ENCODE measurements at regions not wholly inside any gene's neighbourhood (a gene's known extent, or its start where the extent isn't known, plus 50 kb on each side); places are given as distances from the start of the nearest gene placed in this dataset.
"Not testable (repeated sequence)": the region's sequence is repeated elsewhere in the genome, so short reads cannot be mapped to it uniquely, and the experiment has no call there.

DNA sequence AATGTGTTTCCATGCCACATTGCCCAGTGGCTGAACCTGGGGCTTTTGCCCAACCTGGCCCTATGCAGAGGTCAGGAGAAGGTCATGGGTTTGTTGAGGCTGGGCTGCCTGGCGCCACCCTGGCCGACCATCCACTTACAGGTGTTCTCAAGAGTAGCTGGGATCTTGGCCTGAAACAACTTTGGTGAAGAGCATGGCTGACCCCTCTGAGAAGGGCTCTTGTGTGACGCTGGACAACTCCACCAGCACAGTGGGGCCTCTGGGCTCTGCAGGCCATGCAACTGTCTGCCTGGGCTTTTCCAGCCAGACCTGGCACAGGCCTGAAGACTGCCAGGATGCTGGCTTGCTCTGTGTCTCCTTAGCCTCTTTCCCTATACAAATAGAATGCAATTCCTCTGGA lies 76.4 kb upstream of the ZNG1B start:
- no peaks in the 10 kb centered on the region for H3K27me3 ChIP-seq
- 100% methylated on average over 1 of the region's 3 CpGs for WGBS (ENCODE audit: insufficient coverage, low coverage, low lambda C conversion rate, missing lambda C conversion rate)
- intact Hi-C loops (cut with DNase I), result no loop called here
- H3K27ac ChIP-seq, result no peak overlapping the region
- H3K9me3 ChIP-seq, result no peaks in the 10 kb centered on the region
- DNase-seq, result no peak
- H3K4me3 ChIP-seq, result no peak overlapping the region
- ATAC-seq, result no peak
- no peaks in the 10 kb centered on the region for H3K36me3 ChIP-seq
- no peaks in the 10 kb centered on the region for H3K4me1 ChIP-seq
- TF ChIP-seq, protein P1, sequence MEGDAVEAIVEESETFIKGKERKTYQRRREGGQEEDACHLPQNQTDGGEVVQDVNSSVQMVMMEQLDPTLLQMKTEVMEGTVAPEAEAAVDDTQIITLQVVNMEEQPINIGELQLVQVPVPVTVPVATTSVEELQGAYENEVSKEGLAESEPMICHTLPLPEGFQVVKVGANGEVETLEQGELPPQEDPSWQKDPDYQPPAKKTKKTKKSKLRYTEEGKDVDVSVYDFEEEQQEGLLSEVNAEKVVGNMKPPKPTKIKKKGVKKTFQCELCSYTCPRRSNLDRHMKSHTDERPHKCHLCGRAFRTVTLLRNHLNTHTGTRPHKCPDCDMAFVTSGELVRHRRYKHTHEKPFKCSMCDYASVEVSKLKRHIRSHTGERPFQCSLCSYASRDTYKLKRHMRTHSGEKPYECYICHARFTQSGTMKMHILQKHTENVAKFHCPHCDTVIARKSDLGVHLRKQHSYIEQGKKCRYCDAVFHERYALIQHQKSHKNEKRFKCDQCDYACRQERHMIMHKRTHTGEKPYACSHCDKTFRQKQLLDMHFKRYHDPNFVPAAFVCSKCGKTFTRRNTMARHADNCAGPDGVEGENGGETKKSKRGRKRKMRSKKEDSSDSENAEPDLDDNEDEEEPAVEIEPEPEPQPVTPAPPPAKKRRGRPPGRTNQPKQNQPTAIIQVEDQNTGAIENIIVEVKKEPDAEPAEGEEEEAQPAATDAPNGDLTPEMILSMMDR (IDR thresholded peaks at IDR 0.05), result no peak
- TF ChIP-seq POLR2A (IDR thresholded peaks at IDR 0.05), result no peak

DNA sequence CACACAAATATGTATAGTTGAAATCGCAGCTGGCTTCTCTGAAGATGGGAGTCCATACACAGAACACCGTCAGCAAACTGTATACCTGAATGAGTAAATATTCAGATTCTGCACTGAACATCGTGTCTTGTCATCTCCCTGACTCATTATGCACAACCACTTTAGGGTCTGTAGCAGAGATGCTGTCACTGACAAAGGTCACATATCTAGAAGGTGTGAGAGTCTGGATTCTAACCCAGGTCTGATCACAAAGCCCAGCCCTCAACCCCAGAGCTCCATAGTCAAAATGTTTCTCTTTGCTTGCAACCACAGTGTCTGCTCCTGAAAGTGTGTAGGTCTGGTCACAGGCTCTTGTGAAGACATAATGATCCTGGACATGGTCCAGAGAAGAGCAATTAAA lies 78.3 kb upstream of the PAX8 start:
- no peaks in the 10 kb centered on the region for H3K4me1 ChIP-seq
- H3K9me3 ChIP-seq, result no peaks in the 10 kb centered on the region
- TF ChIP-seq POLR2A (IDR thresholded peaks at IDR 0.05), result no peak
- TF ChIP-seq, protein P1 (IDR thresholded peaks at IDR 0.05), result no peak
- H3K36me3 ChIP-seq, result no peaks in the 10 kb centered on the region
- intact Hi-C loops (cut with DNase I), result no loop called here
- no peak overlapping the region for H3K27ac ChIP-seq
- WGBS (ENCODE audit: insufficient coverage, low coverage, low lambda C conversion rate, missing lambda C conversion rate), result 100% methylated on average over 3 of the region's 3 CpGs
- DNase-seq (no peak), ATAC-seq (no peak)
- no peaks in the 10 kb centered on the region for H3K27me3 ChIP-seq
- no peak overlapping the region for H3K4me3 ChIP-seq

DNA sequence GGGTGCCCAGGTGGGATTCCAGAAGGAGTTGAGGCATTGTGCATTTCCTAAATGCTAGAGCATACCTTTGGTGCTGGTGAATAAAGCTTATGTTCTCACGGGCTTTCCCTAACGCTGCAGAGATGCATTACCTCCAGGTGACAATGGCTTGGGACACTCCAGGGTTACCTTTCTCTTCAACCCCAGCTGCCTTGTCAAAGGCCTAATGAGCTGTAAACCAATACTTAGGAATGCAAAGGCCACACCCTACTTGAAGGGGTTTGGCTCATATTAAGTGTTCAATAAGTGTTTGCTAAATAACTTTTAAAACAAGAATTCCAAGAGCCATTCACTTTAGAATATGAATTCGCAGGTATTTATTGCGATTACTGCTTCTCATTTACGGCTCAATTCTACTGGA lies 77.6 kb upstream of the PAX8 start:
- intact Hi-C loops (cut with DNase I); H3K27me3 ChIP-seq; H3K27ac ChIP-seq; DNase-seq; H3K4me1 ChIP-seq; H3K9me3 ChIP-seq; ATAC-seq; H3K36me3 ChIP-seq; H3K4me3 ChIP-seq: not testable (repeated sequence)
- 87% methylated on average over 4 of the region's 5 CpGs for WGBS (ENCODE audit: insufficient coverage, low coverage, low lambda C conversion rate, missing lambda C conversion rate)

DNA sequence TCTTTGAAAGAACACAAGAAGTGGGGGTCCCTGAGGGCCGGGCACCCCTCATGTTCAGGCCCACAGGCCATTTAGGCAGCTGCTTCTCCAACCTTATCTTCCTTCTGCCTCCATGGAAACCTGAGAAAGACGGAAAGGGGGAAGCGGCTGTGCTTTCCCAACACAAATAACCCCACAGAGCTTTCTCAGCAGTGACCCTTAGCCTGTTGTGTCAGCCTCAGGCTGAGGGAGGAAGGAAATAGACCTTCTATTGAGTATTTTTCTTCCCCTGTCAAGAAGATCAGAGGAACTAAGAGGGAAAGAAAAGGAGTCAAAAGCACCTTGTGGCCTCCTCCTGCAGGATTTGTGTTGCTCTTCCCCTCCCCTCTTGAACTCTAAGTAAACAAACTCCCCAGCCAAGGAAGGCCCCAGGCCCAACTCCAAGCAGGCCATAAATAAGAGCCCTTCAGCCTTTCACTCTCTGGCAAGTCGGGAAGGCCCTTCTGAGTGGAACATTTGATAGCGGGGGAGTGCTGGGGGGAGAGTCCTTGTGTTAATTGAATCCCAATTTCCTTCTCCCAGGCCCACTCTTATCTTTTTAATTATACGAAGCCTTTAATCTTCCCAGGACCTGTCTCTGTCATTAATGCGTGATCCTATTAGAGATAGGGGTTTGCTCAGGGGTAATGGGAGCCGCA lies 76.8 kb upstream of the PAX8 start:
- H3K36me3 ChIP-seq; intact Hi-C loops (cut with DNase I); H3K9me3 ChIP-seq; H3K27ac ChIP-seq; DNase-seq; H3K4me3 ChIP-seq; H3K4me1 ChIP-seq; H3K27me3 ChIP-seq: not testable (repeated sequence)
- WGBS (ENCODE audit: insufficient coverage, low coverage, low lambda C conversion rate, missing lambda C conversion rate), result 84% methylated on average over 7 of the region's 8 CpGs
- ATAC-seq, result peak in 1 of 4 donors; percentile 29

DNA sequence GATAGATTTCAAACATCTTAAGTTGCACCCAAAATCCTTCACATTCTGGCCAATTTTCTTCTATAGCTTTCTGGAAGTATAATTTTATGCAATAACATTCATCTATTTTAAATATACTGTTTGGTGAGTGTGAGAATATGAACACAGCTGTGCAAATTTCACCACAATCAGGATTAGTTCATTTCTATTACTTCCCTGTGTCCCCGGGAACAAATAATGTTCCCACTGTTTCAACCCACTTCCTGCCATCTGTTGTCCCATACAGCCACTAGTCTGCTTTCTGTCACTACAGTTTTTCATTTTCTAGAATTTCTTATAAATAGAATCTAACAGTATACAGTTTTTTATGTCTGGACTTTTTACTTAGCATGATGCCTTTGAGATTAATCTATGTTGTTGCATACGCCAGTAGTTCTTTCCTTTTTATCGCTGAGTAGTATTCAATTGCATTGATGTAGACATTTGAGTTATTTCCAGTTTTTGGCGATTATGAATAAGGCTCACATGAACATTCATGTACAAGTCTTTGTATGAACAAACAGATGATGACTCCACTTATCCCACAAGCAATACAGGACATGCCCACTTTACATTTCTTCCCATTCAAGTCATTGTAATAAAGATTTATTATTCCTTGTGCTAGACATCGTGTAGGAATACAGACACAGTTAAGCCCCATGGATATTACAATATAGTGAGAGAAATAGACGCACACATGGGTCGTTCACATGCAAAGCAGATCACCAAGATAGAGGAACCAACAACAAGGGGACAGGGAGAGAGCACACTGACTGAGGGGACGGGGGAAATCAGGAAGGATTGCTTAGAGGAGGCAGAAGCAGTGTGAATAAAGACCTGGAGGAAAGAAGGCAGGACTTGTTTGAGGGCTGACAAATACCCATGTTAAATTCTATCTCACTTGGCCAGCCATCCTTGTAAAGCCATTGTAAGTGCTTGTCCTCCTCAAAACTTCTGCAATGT lies 72.9 kb upstream of the PAX8 start:
- TF ChIP-seq POLR2A (IDR thresholded peaks at IDR 0.05), result no peak
- H3K27me3 ChIP-seq, result no peaks in the 10 kb centered on the region
- H3K27ac ChIP-seq, result no peak overlapping the region
- H3K4me3 ChIP-seq, result no peak overlapping the region
- peak in 1 of 4 donors; percentile 35 for ATAC-seq
- intact Hi-C loops (cut with DNase I), result no loop called here
- no peak for DNase-seq
- no peaks in the 10 kb centered on the region for H3K36me3 ChIP-seq
- H3K4me1 ChIP-seq, result no peaks in the 10 kb centered on the region
- WGBS (ENCODE audit: insufficient coverage, low coverage, low lambda C conversion rate, missing lambda C conversion rate), result 50% methylated on average over 8 of the region's 8 CpGs
- no peaks in the 10 kb centered on the region for H3K9me3 ChIP-seq

DNA sequence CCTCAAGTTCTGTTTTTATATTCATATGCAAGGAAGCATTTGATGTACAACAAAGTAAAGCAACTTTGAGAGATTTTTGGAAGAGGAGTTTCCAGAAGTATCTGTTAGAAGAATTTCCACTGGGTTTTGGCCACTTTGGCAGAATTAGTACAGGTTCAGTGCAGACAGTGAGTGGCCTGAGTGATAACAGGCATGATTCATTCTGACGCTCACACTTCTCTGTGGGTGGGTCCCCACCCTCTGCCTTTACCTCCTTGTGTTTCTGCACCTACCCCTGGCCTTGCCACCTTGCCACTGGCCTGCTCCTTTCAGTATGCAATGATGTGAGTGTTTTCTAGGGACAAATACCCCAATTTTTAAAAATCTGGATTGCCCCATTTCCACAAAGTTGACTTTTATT lies 65.1 kb upstream of the PAX8 start:
- intact Hi-C loops (cut with DNase I); DNase-seq; H3K27ac ChIP-seq; H3K36me3 ChIP-seq; H3K27me3 ChIP-seq; H3K9me3 ChIP-seq; H3K4me1 ChIP-seq; H3K4me3 ChIP-seq: not testable (repeated sequence)
- WGBS (ENCODE audit: insufficient coverage, low coverage, low lambda C conversion rate, missing lambda C conversion rate), result 86% methylated on average over 1 of the region's 1 CpG
- peak in 1 of 4 donors; percentile 41 for ATAC-seq
